Naive thymus-derived CD8-positive, alpha-beta T cell (primary cell): ENCODE measurements at regions not wholly inside any gene's neighbourhood (a gene's known extent, or its start where the extent isn't known, plus 50 kb on each side); places are given as distances from the start of the nearest gene placed in this dataset.

Experiments
- ATAC-seq, 2 donors: fragments of 150-1000 bp; cut with Tn5 transposase in 1 of 2; sonication (Bioruptor Pico), chemical (Tn5 transposase) in 1 of 2; 1 replicate in 1 of 2; 2 replicates in 1 of 2; pipeline ENCODE4 v1.10.0; 2021; ENCODE audit warnings: mild to moderate bottlenecking in 2 of 2, moderate library complexity in 2 of 2
- POLR2A ChIA-PET: fragments of 350-600 bp; sonication (Branson Sonifier 250); formaldehyde crosslinking; loops from one replicate; lab custom pipeline; 2021; ENCODE audit warnings: antibody characterized with exemption; lab: Charles Lee
- DNase-seq, 10 donors: peaks; one replicate each; pipeline versions ENCODE4 v3.0.0 to v3.0.0-alpha.2; 2020 to 2022
- H3K27ac Mint-ChIP-seq, 10 donors: one replicate each; pipeline ENCODE4 v1.8.0; 2020 to 2022; ENCODE audit warnings: mild to moderate bottlenecking in 10 of 10, mixed read lengths in 10 of 10, moderate library complexity in 4 of 10, inconsistent platforms in 1 of 10
- H3K27me3 Mint-ChIP-seq, 5 donors: one replicate each; pipeline ENCODE4 v1.8.0; 2021 to 2022; ENCODE audit warnings: mixed read lengths in 5 of 5
- H3K36me3 Mint-ChIP-seq, 3 donors: one replicate each; pipeline ENCODE4 v1.8.0; 2020 to 2022; ENCODE audit warnings: mixed read lengths in 3 of 3, mild to moderate bottlenecking in 2 of 3, inconsistent platforms in 1 of 3
- H3K4me1 Mint-ChIP-seq, 4 donors: one replicate each; pipeline ENCODE4 v1.8.0; 2021 to 2022; ENCODE audit warnings: mixed read lengths in 4 of 4
- H3K4me3 Mint-ChIP-seq, 10 donors: one replicate each; pipeline ENCODE4 v1.8.0; 2020 to 2022; ENCODE audit warnings: mild to moderate bottlenecking in 10 of 10, mixed read lengths in 10 of 10, moderate library complexity in 6 of 10, inconsistent platforms in 1 of 10
- H3K9me3 Mint-ChIP-seq, 9 donors: one replicate each; pipeline ENCODE4 v1.8.0; 2020 to 2022; ENCODE audit warnings: mixed read lengths in 9 of 9, mild to moderate bottlenecking in 3 of 9, inconsistent platforms in 1 of 9, moderate library complexity in 1 of 9

DNA sequence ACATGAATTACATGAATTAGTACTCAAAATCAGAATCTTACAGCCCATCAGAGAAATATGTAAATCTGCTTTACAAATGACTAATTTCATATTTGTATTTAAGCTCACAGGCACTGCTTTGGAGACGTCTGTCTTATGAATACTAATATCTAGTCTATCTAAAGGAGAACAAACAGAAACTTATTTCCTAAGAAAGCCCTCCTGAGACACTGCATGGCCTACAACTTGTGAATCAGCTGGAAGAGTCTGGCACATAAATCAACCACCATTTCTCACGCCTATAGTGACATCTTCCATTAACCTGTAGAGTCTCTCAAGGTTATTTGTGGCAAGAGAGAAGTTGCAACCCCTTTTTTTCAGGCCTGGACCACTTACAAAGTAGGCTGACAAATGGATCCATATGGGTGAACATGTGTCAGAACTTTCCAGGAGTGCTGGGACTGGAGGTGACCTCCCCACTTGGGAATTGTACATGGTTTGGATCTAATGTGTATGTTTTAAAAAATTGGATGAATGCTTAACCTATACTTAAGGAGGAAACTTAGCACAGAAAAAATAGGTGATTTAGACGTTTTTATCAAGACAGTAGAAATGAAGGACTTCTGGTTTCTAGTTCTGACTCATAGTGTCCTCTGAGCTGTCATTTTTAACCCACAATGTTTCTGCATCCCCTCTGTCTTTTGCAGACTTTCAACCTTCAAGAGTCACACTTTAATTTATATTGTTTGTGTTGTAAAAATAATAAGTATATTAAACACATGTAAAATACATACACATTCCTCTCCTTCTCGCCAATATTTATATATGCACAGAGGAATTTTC, 83.2 kb upstream of the ARHGAP24 start:
- Mint-ChIP-seq H3K36me3 (no peaks in the 10 kb centered on the region), H3K4me1 (no peaks in the 10 kb centered on the region), H3K9me3 (peaks cover 0 to 11% (median 3%) of the 10 kb centered on the region in 9 donors), H3K27ac (no peak overlapping the region), H3K27me3 (peaks cover 0 to 1% (median 0%) of the 10 kb centered on the region in 5 donors), H3K4me3 (no peak overlapping the region)
- ATAC-seq: no peak
- no peak for DNase-seq
- POLR2A ChIA-PET: no interaction called here

DNA sequence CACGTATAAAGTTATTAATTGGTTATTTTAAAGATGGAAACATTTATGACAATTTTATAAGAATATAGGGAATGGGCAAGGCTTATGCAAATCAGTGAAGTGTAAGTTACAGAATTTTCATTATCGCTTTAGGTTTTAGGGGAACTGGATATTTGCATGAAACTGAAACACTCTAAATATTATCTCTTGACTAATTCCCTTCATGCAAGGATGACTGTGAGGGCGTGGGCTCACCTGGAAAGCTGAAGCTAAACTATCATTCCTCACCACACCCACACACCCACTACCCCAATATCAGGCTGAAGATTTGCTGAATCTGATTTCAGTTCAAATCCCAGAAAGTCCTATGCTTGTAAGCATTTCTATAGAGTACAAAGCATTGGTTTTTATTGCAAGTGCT, 81.7 kb upstream of the ARHGAP24 start:
- no peak for DNase-seq
- Mint-ChIP-seq H3K4me3 (no peak overlapping the region), H3K4me1 (no peaks in the 10 kb centered on the region), H3K27me3 (peaks cover 0 to 1% (median 0%) of the 10 kb centered on the region in 5 donors), H3K27ac (no peak overlapping the region), H3K9me3 (peaks cover 0 to 6% (median 0%) of the 10 kb centered on the region in 9 donors), H3K36me3 (no peaks in the 10 kb centered on the region)
- POLR2A ChIA-PET: no interaction called here
- ATAC-seq: no peak

DNA sequence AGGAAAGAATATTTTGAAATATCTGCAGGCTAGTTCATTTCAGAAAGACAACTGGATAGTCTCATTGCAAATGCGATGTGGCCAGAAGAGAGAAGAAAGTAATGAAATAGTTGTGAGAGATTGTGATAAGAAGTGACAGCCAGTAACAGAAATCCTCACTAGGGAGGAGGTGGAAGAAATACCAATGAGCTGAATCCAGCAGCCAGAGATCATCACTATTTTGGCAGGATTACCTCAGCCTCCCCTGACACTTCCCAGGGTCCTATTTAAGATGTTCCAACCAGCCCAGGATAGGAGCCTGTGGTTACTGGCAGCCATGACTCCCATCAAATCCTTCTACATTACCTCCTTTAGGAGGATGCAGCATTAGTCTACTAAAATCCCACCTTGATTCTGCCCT, 76.7 kb upstream of the ARHGAP24 start:
- POLR2A ChIA-PET: no interaction called here
- no peak for DNase-seq
- Mint-ChIP-seq H3K27ac (no peak overlapping the region), H3K9me3 (peaks cover 0 to 9% (median 0%) of the 10 kb centered on the region in 9 donors), H3K4me1 (no peaks in the 10 kb centered on the region), H3K27me3 (no peaks in the 10 kb centered on the region), H3K36me3 (no peaks in the 10 kb centered on the region), H3K4me3 (no peak overlapping the region)
- no peak for ATAC-seq

DNA sequence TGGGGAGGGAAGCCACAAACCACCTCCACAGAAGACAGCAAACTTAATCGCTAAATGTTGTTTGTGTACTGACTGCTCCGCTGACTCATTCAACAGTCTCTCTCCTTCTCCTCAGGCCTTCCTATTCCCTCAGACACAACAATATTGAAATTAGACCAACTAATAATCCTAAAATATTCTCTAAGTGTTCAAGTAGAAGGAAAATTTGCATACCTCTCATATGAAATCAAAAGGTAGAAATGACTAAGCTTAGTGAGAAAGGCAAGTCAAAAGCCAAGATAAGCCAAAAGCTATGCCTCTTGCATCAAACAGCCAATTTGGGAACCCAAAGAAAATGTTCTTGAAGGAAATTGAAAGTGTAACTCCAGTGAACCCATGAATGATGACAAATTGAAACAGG, 75.7 kb upstream of the ARHGAP24 start:
- Mint-ChIP-seq H3K4me3 (no peak overlapping the region), H3K36me3 (no peaks in the 10 kb centered on the region), H3K27ac (no peak overlapping the region), H3K9me3 (peaks cover 0 to 9% (median 0%) of the 10 kb centered on the region in 9 donors), H3K4me1 (no peaks in the 10 kb centered on the region), H3K27me3 (no peaks in the 10 kb centered on the region)
- DNase-seq (no peak), ATAC-seq (no peak)
- POLR2A ChIA-PET: no interaction called here

DNA sequence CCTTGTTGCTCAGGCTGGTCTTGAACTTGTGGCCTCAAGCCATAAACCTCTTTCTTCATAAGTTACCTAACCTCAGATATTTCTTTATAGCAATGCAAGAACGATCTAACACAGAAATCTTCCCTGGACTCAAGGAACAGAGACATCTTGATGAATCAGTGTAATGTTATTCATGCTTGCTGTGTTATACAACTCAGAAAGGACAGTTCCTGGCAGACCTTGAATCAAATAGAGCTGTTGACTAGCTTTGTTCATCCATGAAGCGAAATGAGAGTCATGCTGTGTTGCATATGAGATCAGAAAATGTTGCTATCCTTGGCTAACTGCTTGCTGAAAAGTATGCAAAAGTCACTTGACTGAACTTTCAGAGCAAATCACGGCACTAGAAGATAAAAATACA, 72.6 kb upstream of the ARHGAP24 start:
- DNase-seq (no peak), ATAC-seq (no peak)
- Mint-ChIP-seq H3K4me3 (no peak overlapping the region), H3K9me3 (peaks cover 0 to 9% (median 0%) of the 10 kb centered on the region in 9 donors), H3K36me3 (no peaks in the 10 kb centered on the region), H3K4me1 (no peaks in the 10 kb centered on the region), H3K27me3 (no peaks in the 10 kb centered on the region), H3K27ac (no peak overlapping the region)
- POLR2A ChIA-PET: no interaction called here

DNA sequence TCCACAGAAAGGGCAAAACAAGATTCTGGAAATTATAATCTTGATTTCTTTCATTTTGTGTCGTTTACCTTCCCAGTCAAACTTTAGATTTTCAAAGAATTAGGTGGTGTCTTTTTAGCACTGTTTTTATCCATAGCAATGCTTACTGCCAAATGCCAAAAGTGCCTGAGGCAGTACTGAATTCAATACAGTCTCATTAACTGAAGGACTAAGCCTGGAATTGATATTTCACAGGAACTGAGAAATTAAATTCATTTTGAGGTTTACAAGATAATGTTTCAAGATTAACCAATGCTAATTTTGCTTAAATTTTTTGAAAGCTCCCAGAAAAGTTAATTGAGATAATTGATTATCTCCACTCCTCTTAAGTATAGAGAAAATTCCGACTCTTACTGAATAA, 68.8 kb upstream of the ARHGAP24 start:
- POLR2A ChIA-PET: no interaction called here
- no peak overlapping the region for H3K27ac Mint-ChIP-seq
- no peaks in the 10 kb centered on the region for H3K27me3 Mint-ChIP-seq
- DNase-seq: no peak
- no peak for ATAC-seq
- no peaks in the 10 kb centered on the region for H3K4me1 Mint-ChIP-seq
- H3K9me3 Mint-ChIP-seq: peaks cover 0 to under 1% (median 0%) of the 10 kb centered on the region in 9 donors
- no peak overlapping the region for H3K4me3 Mint-ChIP-seq
- H3K36me3 Mint-ChIP-seq: no peaks in the 10 kb centered on the region

DNA sequence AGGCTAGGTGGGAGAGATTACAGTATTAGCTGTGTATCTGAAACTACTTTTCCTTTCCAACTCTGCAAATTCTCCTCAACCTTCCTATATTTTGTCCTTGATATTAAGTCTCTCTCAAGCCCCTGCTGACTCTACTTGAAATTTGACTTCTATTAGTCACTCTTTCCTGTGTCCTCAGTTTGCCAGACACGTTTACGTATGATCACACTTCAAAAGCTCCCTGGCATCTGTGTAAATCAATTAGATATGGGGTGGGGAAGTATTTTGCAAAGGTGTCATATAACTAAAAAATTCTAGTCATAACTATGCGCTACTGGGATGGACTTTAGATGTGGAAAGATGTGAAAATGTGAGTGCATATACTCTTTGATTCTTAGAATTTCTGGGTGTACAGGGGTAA, 67.4 kb upstream of the ARHGAP24 start:
- H3K36me3 Mint-ChIP-seq: no peaks in the 10 kb centered on the region
- no peak overlapping the region for H3K4me3 Mint-ChIP-seq
- H3K27me3 Mint-ChIP-seq: no peaks in the 10 kb centered on the region
- ATAC-seq: no peak
- H3K9me3 Mint-ChIP-seq: peaks cover 0 to 10% (median 0%) of the 10 kb centered on the region in 9 donors
- no peak overlapping the region for H3K27ac Mint-ChIP-seq
- DNase-seq: no peak
- H3K4me1 Mint-ChIP-seq: no peaks in the 10 kb centered on the region
- POLR2A ChIA-PET: no interaction called here

DNA sequence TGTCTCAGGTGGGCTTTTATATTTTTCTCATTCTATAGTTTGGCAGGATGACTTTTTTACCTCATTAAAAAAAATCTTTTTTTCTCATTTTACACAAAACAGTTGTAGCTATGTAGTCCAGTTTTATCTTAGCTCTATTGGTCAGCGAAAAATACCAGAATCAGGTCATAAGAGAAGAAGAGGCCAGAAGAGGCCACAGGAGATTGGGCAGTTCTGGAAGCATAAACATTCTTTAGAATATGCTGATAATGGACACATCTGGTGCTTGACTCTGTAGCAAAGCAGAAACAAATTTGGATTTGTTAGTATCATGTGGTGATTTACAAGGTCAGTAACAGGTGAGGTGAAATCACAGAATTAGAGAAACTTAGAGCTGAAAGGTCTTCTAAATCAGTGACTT, 66.6 kb upstream of the ARHGAP24 start:
- H3K27ac Mint-ChIP-seq: no peak overlapping the region
- ATAC-seq (no peak), DNase-seq (no peak)
- no peaks in the 10 kb centered on the region for H3K36me3 Mint-ChIP-seq
- POLR2A ChIA-PET: no interaction called here
- peaks cover 0 to 10% (median 0%) of the 10 kb centered on the region in 9 donors for H3K9me3 Mint-ChIP-seq
- no peaks in the 10 kb centered on the region for H3K4me1 Mint-ChIP-seq
- H3K27me3 Mint-ChIP-seq: no peaks in the 10 kb centered on the region
- no peak overlapping the region for H3K4me3 Mint-ChIP-seq

DNA sequence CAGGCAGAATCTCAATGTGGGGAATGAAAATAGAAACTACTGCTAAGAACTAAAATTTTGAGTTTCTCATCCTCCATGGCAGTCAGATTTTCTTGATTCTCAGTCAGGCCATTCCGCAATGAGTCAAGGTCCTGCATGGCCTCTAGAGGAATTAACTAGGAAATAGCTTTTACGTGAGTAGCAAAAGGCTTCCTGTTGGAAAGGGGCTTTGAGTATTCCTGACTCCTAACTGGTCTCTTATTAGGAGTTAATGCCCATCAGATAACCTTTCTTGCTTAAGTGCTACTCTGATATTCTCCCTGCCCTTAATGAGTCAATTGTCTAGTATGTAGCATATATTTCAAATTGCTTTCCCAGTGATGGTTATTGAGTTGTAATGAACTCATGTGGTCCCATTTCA, 65.7 kb upstream of the ARHGAP24 start:
- H3K27me3 Mint-ChIP-seq: no peaks in the 10 kb centered on the region
- ATAC-seq: no peak
- H3K27ac Mint-ChIP-seq: no peak overlapping the region
- no peak overlapping the region for H3K4me3 Mint-ChIP-seq
- POLR2A ChIA-PET: no interaction called here
- no peaks in the 10 kb centered on the region for H3K36me3 Mint-ChIP-seq
- peaks cover 0 to 10% (median 0%) of the 10 kb centered on the region in 9 donors for H3K9me3 Mint-ChIP-seq
- H3K4me1 Mint-ChIP-seq: no peaks in the 10 kb centered on the region
- no peak for DNase-seq

DNA sequence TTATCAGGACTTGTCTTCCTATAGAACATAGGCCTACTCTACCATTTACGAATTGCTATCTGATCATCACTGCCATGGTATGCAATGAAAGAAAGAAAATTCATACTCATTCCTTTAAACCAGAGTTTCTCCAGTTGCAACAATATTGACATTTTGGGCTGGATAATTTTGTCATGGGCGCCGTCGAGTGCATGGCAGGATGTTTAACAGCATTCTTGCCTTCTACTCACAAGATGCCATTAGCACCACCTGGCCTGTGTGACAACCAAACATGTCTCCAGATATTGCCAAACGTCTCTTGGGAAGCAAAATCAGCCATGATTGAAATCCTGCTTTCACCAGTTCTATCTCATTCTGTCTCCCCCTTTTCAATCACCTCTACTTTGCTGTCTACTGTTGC, 63.6 kb upstream of the ARHGAP24 start:
- POLR2A ChIA-PET: no interaction called here
- ATAC-seq: no peak

DNA sequence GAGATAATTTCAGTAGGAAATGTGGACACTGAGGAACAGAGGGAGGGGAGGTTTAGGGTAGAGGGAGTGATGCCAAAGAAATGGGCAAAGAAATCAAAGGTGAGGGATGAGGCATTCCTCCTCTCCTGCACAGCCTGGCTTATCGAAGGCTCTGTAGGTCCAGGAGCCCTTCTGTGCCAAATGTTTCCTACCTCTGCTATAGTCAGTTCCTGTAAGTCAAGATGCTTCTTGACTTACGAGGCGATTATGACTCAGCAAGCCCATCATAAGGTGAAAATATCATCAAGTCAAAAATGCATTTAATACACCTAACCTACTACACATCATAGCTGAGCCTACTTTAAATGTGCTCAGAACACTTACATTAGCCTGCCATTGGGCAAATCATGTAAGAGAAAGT, 60.0 kb upstream of the ARHGAP24 start:
- Mint-ChIP-seq H3K9me3 (peaks cover 0 to 10% (median 0%) of the 10 kb centered on the region in 9 donors), H3K4me3 (no peak overlapping the region), H3K4me1 (no peaks in the 10 kb centered on the region), H3K27ac (no peak overlapping the region), H3K36me3 (no peaks in the 10 kb centered on the region), H3K27me3 (peaks cover 0 to 3% (median 0%) of the 10 kb centered on the region in 5 donors)
- POLR2A ChIA-PET: no interaction called here
- DNase-seq: no peak
- no peak for ATAC-seq

More for the DNA sequence above, 63.6 kb upstream of the ARHGAP24 start:
- Mint-ChIP-seq H3K27ac (no peak overlapping the region), H3K27me3 (peaks cover 0 to 3% (median 0%) of the 10 kb centered on the region in 5 donors), H3K4me3 (no peak overlapping the region), H3K9me3 (peaks cover 0 to 10% (median 0%) of the 10 kb centered on the region in 9 donors), H3K36me3 (no peaks in the 10 kb centered on the region), H3K4me1 (no peaks in the 10 kb centered on the region)
- DNase-seq: no peak

DNA sequence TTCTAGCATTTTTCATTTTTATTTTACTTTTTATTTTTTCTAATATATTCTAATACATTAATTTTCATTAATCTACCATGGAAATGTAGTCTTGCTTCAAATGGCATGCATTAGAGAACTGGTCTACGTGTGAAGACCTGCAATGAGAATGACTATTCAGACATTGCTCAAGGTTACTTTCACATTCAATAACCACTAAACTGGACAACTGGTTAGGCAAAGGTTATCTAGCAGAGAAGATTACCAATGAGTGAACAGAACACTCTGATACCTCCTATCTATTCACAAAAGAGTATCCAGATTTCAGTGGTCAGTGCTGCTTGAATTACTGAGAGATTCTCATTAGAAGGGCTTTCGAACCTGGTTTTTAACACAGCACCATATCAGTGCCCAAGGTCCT, 58.9 kb upstream of the ARHGAP24 start:
- Mint-ChIP-seq H3K36me3 (no peaks in the 10 kb centered on the region), H3K27ac (no peak overlapping the region), H3K27me3 (peaks cover 0 to 3% (median 0%) of the 10 kb centered on the region in 5 donors), H3K4me1 (no peaks in the 10 kb centered on the region), H3K9me3 (peaks cover 0 to 10% (median 0%) of the 10 kb centered on the region in 9 donors), H3K4me3 (no peak overlapping the region)
- ATAC-seq (no peak), DNase-seq (no peak)
- POLR2A ChIA-PET: no interaction called here

DNA sequence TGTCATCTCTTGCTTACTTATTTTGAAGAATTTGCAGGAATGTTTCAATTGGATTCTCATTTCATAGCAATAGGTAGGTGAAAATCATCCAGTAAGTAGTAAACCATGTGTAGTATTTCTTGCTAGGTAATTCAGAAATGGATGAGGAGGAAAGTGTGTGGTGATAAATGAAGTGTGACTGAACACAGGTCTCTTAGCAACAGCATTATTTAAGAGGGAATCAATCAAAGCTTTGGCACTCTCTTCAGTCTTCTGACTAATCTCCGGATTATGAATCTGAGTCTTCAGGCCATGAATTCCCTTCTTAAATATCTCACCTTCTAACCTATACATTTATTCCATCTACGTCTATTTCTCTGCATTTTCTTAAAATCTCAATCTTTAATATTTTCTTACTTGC, 55.8 kb upstream of the ARHGAP24 start:
- ATAC-seq (no peak), DNase-seq (no peak)
- H3K27ac Mint-ChIP-seq: no peak overlapping the region
- no peaks in the 10 kb centered on the region for H3K4me1 Mint-ChIP-seq
- H3K27me3 Mint-ChIP-seq: peaks cover 0 to 3% (median 0%) of the 10 kb centered on the region in 5 donors
- H3K36me3 Mint-ChIP-seq: no peaks in the 10 kb centered on the region
- H3K9me3 Mint-ChIP-seq: no peaks in the 10 kb centered on the region
- POLR2A ChIA-PET: no interaction called here
- H3K4me3 Mint-ChIP-seq: no peak overlapping the region

DNA sequence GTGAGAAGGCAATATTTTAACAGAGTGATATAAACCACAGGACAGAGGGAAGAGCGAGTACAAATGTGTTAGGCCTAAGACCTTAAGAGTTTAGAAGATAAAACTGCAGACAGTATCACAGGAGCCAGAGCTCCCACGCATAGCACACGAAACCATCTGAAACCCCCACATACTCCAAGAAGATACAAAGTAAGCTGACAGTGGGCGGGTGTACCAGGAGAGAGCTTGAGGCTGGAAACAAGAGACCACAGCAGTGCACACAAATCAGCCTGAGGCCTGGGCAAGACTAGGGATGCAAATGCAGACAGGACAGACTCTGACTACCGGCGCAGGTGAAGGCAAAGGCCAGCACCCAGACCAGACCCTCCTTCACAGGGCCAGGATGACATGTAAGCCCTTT, 54.1 kb upstream of the ARHGAP24 start:
- H3K27me3 Mint-ChIP-seq: no peaks in the 10 kb centered on the region
- H3K36me3 Mint-ChIP-seq: no peaks in the 10 kb centered on the region
- H3K4me1 Mint-ChIP-seq: no peaks in the 10 kb centered on the region
- ATAC-seq (no peak), DNase-seq (no peak)
- peaks cover 0 to 2% (median 0%) of the 10 kb centered on the region in 9 donors for H3K9me3 Mint-ChIP-seq
- H3K4me3 Mint-ChIP-seq: no peak overlapping the region
- H3K27ac Mint-ChIP-seq: no peak overlapping the region
- POLR2A ChIA-PET: no interaction called here
